HCT116 (cell line): ENCODE measurements at regions not wholly inside any gene's neighbourhood (a gene's known extent, or its start where the extent isn't known, plus 50 kb on each side); places are given as distances from the start of the nearest gene placed in this dataset.

Source experiments
- ATAC-seq: fragments of 200-7000 bp; cut with Tn5 transposase; 2 replicates; pipeline ENCODE4 v1.9.1; 2020; ENCODE audit warnings: mild to moderate bottlenecking, moderate library complexity
- BruUV-seq: library from RNA; stranded (reverse); fragments of 400-500 nt; replicated peaks from 2 replicates; lab custom pipeline; 2021; lab: Mats Ljungman, UMichigan
- CTCF ChIA-PET: fragments of 300-600 bp; sonication (Branson Sonifier 250); formaldehyde crosslinking; loops from one replicate; lab custom pipeline; 2021; ENCODE audit warnings: antibody characterized with exemption; lab: Charles Lee
- POLR2A ChIA-PET: fragments of 300-600, 350-600 bp; sonication (Branson Sonifier 250); formaldehyde crosslinking; loops from one replicate; lab custom pipeline; 2021; ENCODE audit warnings: antibody characterized with exemption; lab: Charles Lee
- RAD21 ChIA-PET, 2 experiments: fragments of 300-600 bp; sonication (Branson Sonifier 250); formaldehyde crosslinking; loops; one replicate each; lab custom pipeline; 2023; ENCODE audit warnings: low total read pairs in 2 of 2; ENCODE audit not compliant: uncharacterized antibody in 2 of 2, unreplicated experiment in 2 of 2, low non-redundant PET in 1 of 2; lab: Charles Lee
- DNase-seq: peaks from one replicate; pipeline ENCODE4 v3.0.0-alpha.2; 2010; ENCODE audit warnings: low read depth, low spot score
- H2AFZ ChIP-seq: fragments of 200-600 bp; shearing (Covaris generic), sonication (generic); 2 replicates; pipeline ENCODE4 v1.6.1; 2017; ENCODE audit warnings: low read depth, mixed run types, mixed read lengths, antibody characterized with exemption, low read length; ENCODE audit not compliant: poor library complexity, severe bottlenecking
- H3K27ac ChIP-seq: 2 replicates; pipeline ENCODE4 v1.5.1; 2012; ENCODE audit warnings: low read depth, low read length
- H3K27me3 ChIP-seq: fragments of 200-600 bp; sonication (generic); 2 replicates; pipeline ENCODE4 v1.6.1; 2016; ENCODE audit warnings: mixed run types, low read length, mixed read lengths; ENCODE audit not compliant: insufficient read depth
- H3K36me3 ChIP-seq, 2 experiments: fragments of 200-500 bp in 1 of 2; fragments of 200-600 bp in 1 of 2; sonication (Bioruptor generic) in 1 of 2; sonication (generic) in 1 of 2; 2 replicates each; pipeline versions ENCODE4 v1.5.1 to v1.6.1; 2014 to 2016; ENCODE audit warnings: low read length in 2 of 2, inconsistent platforms in 1 of 2, mixed read lengths in 1 of 2, mixed run types in 1 of 2; ENCODE audit not compliant: insufficient read depth in 2 of 2, control insufficient read depth in 1 of 2
- H3K4me1 ChIP-seq, 2 experiments: fragments of 200-600 bp in 1 of 2; sonication (generic) in 1 of 2; 2 replicates each; pipeline versions ENCODE4 v1.5.1 to v1.6.1; 2012 to 2017; ENCODE audit warnings: low read length in 2 of 2, inconsistent platforms in 1 of 2, mild to moderate bottlenecking in 1 of 2, mixed read lengths in 1 of 2, mixed run types in 1 of 2, moderate library complexity in 1 of 2; ENCODE audit not compliant: insufficient read depth in 2 of 2, control insufficient read depth in 1 of 2
- H3K4me2 ChIP-seq: fragments of 200-600 bp; sonication (generic); 2 replicates; pipeline ENCODE4 v1.6.1; 2017; ENCODE audit warnings: mixed run types, low read length, mixed read lengths
- H3K4me3 ChIP-seq, 2 experiments: fragments of 200-600 bp in 1 of 2; sonication (generic) in 1 of 2; replicated peaks in 1 of 2; 2 replicates each; pipeline ENCODE4 v1.5.1; 2011 to 2016; ENCODE audit warnings: low read length in 2 of 2, control low read depth in 1 of 2, low read depth in 1 of 2, mild to moderate bottlenecking in 1 of 2, mixed read lengths in 1 of 2, mixed run types in 1 of 2
- H3K79me2 ChIP-seq: fragments of 200-600 bp; sonication (generic); 2 replicates; pipeline ENCODE4 v1.6.1; 2017; ENCODE audit warnings: mild to moderate bottlenecking, mixed run types, low read length, moderate library complexity, mixed read lengths; ENCODE audit not compliant: insufficient read depth
- H3K9ac ChIP-seq: fragments of 200-600 bp; sonication (generic); 2 replicates; pipeline ENCODE4 v1.6.1; 2016; ENCODE audit warnings: low read length, mixed read lengths
- H3K9me2 ChIP-seq: fragments of 200-600 bp; sonication (generic), shearing (Covaris generic); 2 replicates; pipeline ENCODE4 v1.6.1; 2017; ENCODE audit warnings: mixed run types, mild to moderate bottlenecking, moderate library complexity; ENCODE audit not compliant: insufficient read depth
- H3K9me3 ChIP-seq, 2 experiments: fragments of 200-500 bp in 1 of 2; fragments of 200-600 bp in 1 of 2; sonication (Bioruptor generic) in 1 of 2; sonication (generic) in 1 of 2; 2 replicates each; pipeline ENCODE4 v1.6.1; 2014 to 2017; ENCODE audit warnings: low read length in 2 of 2, mixed read lengths in 2 of 2, inconsistent platforms in 1 of 2, low read depth in 1 of 2, mild to moderate bottlenecking in 1 of 2, mixed run types in 1 of 2, moderate library complexity in 1 of 2; ENCODE audit not compliant: control insufficient read depth in 1 of 2, insufficient read depth in 1 of 2
- H4K20me1 ChIP-seq: fragments of 200-600 bp; sonication (generic), shearing (Covaris generic); 2 replicates; pipeline ENCODE4 v1.6.1; 2017; ENCODE audit warnings: mixed run types, mild to moderate bottlenecking, moderate library complexity; ENCODE audit not compliant: insufficient read depth
- CBX3 ChIP-seq: IDR thresholded peaks from 2 replicates; pipeline ENCODE4 v1.6.1; 2012; ENCODE audit warnings: low read depth
- CEBPB ChIP-seq: IDR thresholded peaks from 2 replicates; pipeline ENCODE4 v1.6.1; 2012; ENCODE audit warnings: low read depth
- EGR1 ChIP-seq: IDR thresholded peaks from 2 replicates; pipeline ENCODE4 v1.6.1; 2012; ENCODE audit warnings: low read depth
- ELF1 ChIP-seq: IDR thresholded peaks from 2 replicates; pipeline ENCODE4 v1.6.1; 2012; ENCODE audit warnings: low read depth, borderline replicate concordance
- EZH2 ChIP-seq: fragments of 200-600 bp; sonication (generic); IDR thresholded peaks from 2 replicates; pipeline ENCODE4 v1.6.1; 2017; ENCODE audit warnings: antibody characterized with exemption, mixed run types
- EZH2phosphoT487 ChIP-seq: fragments of 200-600 bp; IDR thresholded peaks from 2 replicates; pipeline ENCODE4 v1.6.1; 2018; ENCODE audit warnings: antibody characterized with exemption, borderline replicate concordance
- FOSL1 ChIP-seq: IDR thresholded peaks from 2 replicates; pipeline ENCODE4 v1.6.1; 2012; ENCODE audit warnings: low read depth
- POLR2A ChIP-seq: IDR thresholded peaks from 2 replicates; pipeline ENCODE4 v1.7.0; 2011; ENCODE audit warnings: borderline replicate concordance; ENCODE audit not compliant: insufficient read depth, insufficient read length; ENCODE audit errors: extremely low read depth
- POLR2AphosphoS5 ChIP-seq: IDR thresholded peaks from 2 replicates; pipeline ENCODE4 v1.6.1; 2011; ENCODE audit warnings: mild to moderate bottlenecking, low read depth, low read length, moderate library complexity
- RAD21 ChIP-seq: IDR thresholded peaks from 2 replicates; pipeline ENCODE4 v1.6.1; 2012; ENCODE audit warnings: low read depth, mild to moderate bottlenecking
- SRF ChIP-seq: IDR thresholded peaks from 2 replicates; pipeline ENCODE4 v1.6.1; 2012; ENCODE audit warnings: low read depth
- TCF7L2 ChIP-seq: IDR thresholded peaks from 2 replicates; pipeline ENCODE4 v1.7.0; 2011; ENCODE audit warnings: borderline replicate concordance, inconsistent platforms; ENCODE audit not compliant: insufficient read depth, insufficient read length; ENCODE audit errors: extremely low read depth
- ZNF274 ChIP-seq: fragments of 200-500 bp; sonication (Bioruptor generic); IDR thresholded peaks from 2 replicates; pipeline ENCODE4 v1.6.1; 2014; ENCODE audit warnings: mild to moderate bottlenecking, low read depth, low read length, inconsistent platforms
- intact Hi-C: fragments of 100-400 bp; cut with micrococcal nuclease; formaldehyde crosslinking; loops from 2 replicates; pipeline ENCODE4 v1.10.0; 2022
- TF ChIP-seq, protein P1 (sequence below): IDR thresholded peaks from 2 replicates; pipeline ENCODE4 v1.6.1; 2012
- TF ChIP-seq, protein P2 (sequence below): IDR thresholded peaks from 2 replicates; pipeline ENCODE4 v1.6.1; 2012; ENCODE audit warnings: low read depth
- TF ChIP-seq, protein P3 (sequence below): IDR thresholded peaks from 2 replicates; pipeline ENCODE4 v1.6.1; 2012

DNA sequence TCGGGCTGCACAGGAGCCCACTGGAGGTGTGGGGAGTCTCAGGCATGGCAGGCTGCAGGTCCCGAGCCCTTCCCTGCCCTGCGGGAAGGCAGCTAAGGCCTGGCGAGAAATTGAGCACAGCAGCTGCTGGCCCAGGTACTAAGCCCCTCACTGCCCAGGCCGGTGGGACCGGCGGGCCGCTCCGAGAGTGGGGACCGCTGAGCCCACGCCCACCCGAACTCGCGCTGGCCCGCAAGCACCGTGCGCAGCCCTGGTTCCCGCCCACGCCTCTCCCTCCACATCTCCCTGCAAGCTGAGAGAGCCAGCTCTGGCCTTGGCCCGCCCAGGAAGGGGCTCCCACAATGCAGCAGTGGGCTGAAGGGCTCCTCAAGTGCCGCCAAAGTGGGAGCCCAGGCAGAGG, 82.0 kb upstream of the NEIL3 start (continued):
- no peak for TF ChIP-seq TCF7L2
- no peak for TF ChIP-seq POLR2A
- no peak for TF ChIP-seq ELF1
- no peak for TF ChIP-seq SRF
- TF ChIP-seq, protein P1, sequence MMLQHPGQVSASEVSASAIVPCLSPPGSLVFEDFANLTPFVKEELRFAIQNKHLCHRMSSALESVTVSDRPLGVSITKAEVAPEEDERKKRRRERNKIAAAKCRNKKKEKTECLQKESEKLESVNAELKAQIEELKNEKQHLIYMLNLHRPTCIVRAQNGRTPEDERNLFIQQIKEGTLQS, result no peak
- no peak for TF ChIP-seq EZH2phosphoT487
- TF ChIP-seq RAD21, result no peak
- TF ChIP-seq FOSL1, result no peak
- TF ChIP-seq EZH2, result no peak
- TF ChIP-seq ZNF274, result no peak
- no peak for TF ChIP-seq EGR1
- TF ChIP-seq POLR2AphosphoS5, result no peak

DNA sequence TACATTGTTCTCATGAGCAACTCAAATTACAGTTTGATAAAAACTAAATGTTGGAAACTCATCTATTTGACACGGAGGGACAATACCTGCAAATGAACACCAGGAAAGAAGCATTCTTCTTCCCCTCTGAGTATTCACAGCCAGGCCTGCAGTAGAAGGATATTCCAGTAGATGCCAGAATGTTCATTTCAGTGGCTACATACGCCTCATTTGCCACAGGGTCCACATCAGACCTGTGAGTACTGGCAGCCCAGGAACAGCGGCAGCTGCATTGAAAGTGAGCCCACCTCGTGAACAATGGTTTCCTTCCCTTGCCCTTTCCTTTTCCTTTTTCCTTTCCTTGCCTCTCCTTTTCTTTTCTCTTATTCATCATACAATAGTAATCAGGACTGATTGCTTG, 81.1 kb upstream of the NEIL3 start:
- Histone ChIP-seq H3K9me2 (no peaks in the 10 kb centered on the region), H3K79me2 (no peaks in the 10 kb centered on the region), H3K27ac (no peak overlapping the region), H2AFZ (no peak overlapping the region), H3K4me1 (no peaks in the 10 kb centered on the region), H3K9me3 (no peaks in the 10 kb centered on the region), H4K20me1 (no peaks in the 10 kb centered on the region), H3K27me3 (no peaks in the 10 kb centered on the region), H3K9ac (no peak overlapping the region), H3K36me3 (no peaks in the 10 kb centered on the region), H3K4me2 (no peak overlapping the region), H3K4me3 (no peak overlapping the region)
- BruUV-seq, result no TSS peak
- ChIA-PET POLR2A (no interaction called here), RAD21 (no interaction called here), CTCF (no interaction called here)
- intact Hi-C loops, result no loop called here
- no peak for ATAC-seq
- TF ChIP-seq, protein P1, result no peak
- TF ChIP-seq POLR2A (no peak), CBX3 (no peak), ZNF274 (no peak), SRF (no peak), EGR1 (no peak), CEBPB (no peak), EZH2 (no peak)
- TF ChIP-seq, protein P2, sequence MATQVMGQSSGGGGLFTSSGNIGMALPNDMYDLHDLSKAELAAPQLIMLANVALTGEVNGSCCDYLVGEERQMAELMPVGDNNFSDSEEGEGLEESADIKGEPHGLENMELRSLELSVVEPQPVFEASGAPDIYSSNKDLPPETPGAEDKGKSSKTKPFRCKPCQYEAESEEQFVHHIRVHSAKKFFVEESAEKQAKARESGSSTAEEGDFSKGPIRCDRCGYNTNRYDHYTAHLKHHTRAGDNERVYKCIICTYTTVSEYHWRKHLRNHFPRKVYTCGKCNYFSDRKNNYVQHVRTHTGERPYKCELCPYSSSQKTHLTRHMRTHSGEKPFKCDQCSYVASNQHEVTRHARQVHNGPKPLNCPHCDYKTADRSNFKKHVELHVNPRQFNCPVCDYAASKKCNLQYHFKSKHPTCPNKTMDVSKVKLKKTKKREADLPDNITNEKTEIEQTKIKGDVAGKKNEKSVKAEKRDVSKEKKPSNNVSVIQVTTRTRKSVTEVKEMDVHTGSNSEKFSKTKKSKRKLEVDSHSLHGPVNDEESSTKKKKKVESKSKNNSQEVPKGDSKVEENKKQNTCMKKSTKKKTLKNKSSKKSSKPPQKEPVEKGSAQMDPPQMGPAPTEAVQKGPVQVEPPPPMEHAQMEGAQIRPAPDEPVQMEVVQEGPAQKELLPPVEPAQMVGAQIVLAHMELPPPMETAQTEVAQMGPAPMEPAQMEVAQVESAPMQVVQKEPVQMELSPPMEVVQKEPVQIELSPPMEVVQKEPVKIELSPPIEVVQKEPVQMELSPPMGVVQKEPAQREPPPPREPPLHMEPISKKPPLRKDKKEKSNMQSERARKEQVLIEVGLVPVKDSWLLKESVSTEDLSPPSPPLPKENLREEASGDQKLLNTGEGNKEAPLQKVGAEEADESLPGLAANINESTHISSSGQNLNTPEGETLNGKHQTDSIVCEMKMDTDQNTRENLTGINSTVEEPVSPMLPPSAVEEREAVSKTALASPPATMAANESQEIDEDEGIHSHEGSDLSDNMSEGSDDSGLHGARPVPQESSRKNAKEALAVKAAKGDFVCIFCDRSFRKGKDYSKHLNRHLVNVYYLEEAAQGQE, result no peak
- TF ChIP-seq, protein P3, sequence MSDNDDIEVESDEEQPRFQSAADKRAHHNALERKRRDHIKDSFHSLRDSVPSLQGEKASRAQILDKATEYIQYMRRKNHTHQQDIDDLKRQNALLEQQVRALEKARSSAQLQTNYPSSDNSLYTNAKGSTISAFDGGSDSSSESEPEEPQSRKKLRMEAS, result no peak
- no peak for DNase-seq
